ENCODE measurements at regions not wholly inside any gene's neighbourhood (a gene's known extent, or its start where the extent isn't known, plus 50 kb on each side); places are given as distances from the start of the nearest gene placed in this dataset.
"Not testable (repeated sequence)": the region's sequence is repeated elsewhere in the genome, so short reads cannot be mapped to it uniquely, and the experiment has no call there.

DNA sequence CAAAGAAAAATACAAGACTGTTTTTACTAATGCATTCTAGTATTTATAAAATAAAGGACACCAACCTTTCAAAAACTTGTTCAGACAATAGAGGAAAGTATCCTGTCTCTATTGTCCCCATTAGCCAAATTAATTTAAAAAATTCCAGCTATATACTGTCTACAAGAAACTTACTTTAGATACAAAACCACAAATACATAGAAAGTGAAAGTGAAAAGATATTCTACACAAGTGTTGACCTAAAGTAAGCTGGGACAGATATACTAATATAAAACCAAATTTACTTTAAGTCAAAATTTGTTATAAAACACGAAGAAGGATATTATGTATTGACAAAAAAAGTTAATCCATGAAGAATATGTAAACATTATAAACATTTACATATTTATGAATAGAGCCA, 893.3 kb upstream of the TMEFF2 start:
- TF ChIP-seq POLR2A (IDR thresholded peaks at IDR 0.05) = no peak
- TF ChIP-seq CTCF (IDR thresholded peaks at IDR 0.05 in 4 of 5, conservative IDR thresholded peaks at IDR 0.05 in 1 of 5) = no peak
- H3K9me3 ChIP-seq = no peaks in the 10 kb centered on the region
- in situ Hi-C loops (cut with MboI; ENCODE audit: low sequenced_read_pairs in 4 of 4) (no loop called here), intact Hi-C loops (cut with DNase I; ENCODE audit: low total_unique reads) (no loop called here)
- H3K4me1 ChIP-seq = no peaks in the 10 kb centered on the region
- DNase-seq (no peak), ATAC-seq (no peak)
- no peaks in the 10 kb centered on the region for H3K36me3 ChIP-seq
- no peak overlapping the region for H3K4me3 ChIP-seq
- H3K27me3 ChIP-seq = no peaks in the 10 kb centered on the region
- H3K27ac ChIP-seq = no peak overlapping the region

- H3K4me1 ChIP-seq = no peaks in the 10 kb centered on the region
- H3K27ac ChIP-seq = no peak overlapping the region
- no peak for TF ChIP-seq CTCF (IDR thresholded peaks at IDR 0.05 in 4 of 5, conservative IDR thresholded peaks at IDR 0.05 in 1 of 5)
- TF ChIP-seq POLR2A (IDR thresholded peaks at IDR 0.05) = no peak
- H3K27me3 ChIP-seq = no peaks in the 10 kb centered on the region
- in situ Hi-C loops (cut with MboI; ENCODE audit: low sequenced_read_pairs in 4 of 4) = no loop called here
- intact Hi-C loops (cut with DNase I; ENCODE audit: low total_unique reads) = no loop called here
- no peaks in the 10 kb centered on the region for H3K36me3 ChIP-seq
- DNase-seq = no peak
- H3K4me3 ChIP-seq = no peak overlapping the region
- ATAC-seq = no peak
- no peaks in the 10 kb centered on the region for H3K9me3 ChIP-seq
Measured at GRCh38 chr2:193076995-193077394, 882.3 kb upstream of the TMEFF2 start.

DNA sequence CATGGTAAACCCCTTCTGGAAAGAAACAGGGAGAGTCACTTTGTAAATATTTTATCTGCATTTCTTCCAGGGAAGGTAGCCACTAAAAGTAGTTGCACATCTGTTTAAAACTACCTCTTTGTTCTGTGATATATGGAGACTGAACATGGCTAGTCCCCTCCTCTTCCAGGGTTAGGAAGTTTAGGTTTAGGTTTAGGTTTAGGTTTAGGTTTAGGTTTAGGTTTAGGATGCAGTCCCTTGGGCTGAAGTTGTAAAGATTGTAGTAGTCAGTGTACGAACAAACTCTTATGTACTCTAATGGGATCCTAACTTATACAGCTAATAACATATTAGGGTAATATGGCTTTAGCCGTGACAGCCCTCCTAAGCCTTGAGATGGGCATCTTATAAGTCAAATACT, 880.2 kb upstream of the TMEFF2 start:
- H3K4me1 ChIP-seq = no peaks in the 10 kb centered on the region
- no peak for ATAC-seq
- intact Hi-C loops (cut with DNase I; ENCODE audit: low total_unique reads) (no loop called here), in situ Hi-C loops (cut with MboI; ENCODE audit: low sequenced_read_pairs in 4 of 4) (no loop called here)
- H3K4me3 ChIP-seq = no peak overlapping the region
- H3K9me3 ChIP-seq = no peaks in the 10 kb centered on the region
- no peak overlapping the region for H3K27ac ChIP-seq
- H3K27me3 ChIP-seq = no peaks in the 10 kb centered on the region
- no peak for DNase-seq
- TF ChIP-seq POLR2A (IDR thresholded peaks at IDR 0.05) (no peak), CTCF (IDR thresholded peaks at IDR 0.05 in 4 of 5, conservative IDR thresholded peaks at IDR 0.05 in 1 of 5) (no peak)
- no peaks in the 10 kb centered on the region for H3K36me3 ChIP-seq

GRCh38 chr2:193072647-193073046, 877.9 kb upstream of the TMEFF2 start:
- Histone ChIP-seq H3K36me3 (no peaks in the 10 kb centered on the region), H3K4me1 (no peaks in the 10 kb centered on the region), H3K27me3 (no peaks in the 10 kb centered on the region), H3K4me3 (no peak overlapping the region), H3K9me3 (no peaks in the 10 kb centered on the region), H3K27ac (no peak overlapping the region)
- ATAC-seq (no peak), DNase-seq (no peak)
- intact Hi-C loops (cut with DNase I; ENCODE audit: low total_unique reads) = no loop called here
- in situ Hi-C loops (cut with MboI; ENCODE audit: low sequenced_read_pairs in 4 of 4) = no loop called here
- TF ChIP-seq POLR2A (IDR thresholded peaks at IDR 0.05) (no peak), CTCF (IDR thresholded peaks at IDR 0.05 in 4 of 5, conservative IDR thresholded peaks at IDR 0.05 in 1 of 5) (no peak)

DNA sequence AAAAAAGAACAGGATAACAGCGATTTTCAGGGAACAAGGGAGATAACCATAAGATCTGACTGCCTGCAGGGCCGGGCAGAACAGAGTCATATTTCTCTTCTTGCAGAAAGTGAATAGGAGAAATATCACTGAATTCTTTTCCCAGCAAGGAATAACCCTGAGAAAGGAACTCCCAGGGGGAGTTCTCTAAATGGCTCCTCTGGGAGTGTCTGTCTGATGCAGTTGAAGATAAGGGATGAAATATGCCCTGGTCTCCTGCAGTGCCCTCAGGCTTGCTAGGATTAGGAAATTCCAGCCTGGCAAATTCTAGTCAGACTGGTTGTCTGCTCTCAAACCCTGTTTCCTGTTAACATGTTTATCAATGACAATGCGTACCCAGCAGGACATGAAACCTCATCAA, 830.8 kb upstream of the TMEFF2 start:
- H3K9me3 ChIP-seq; ATAC-seq; H3K36me3 ChIP-seq; DNase-seq; in situ Hi-C loops (cut with MboI; ENCODE audit: low sequenced_read_pairs in 4 of 4); H3K27me3 ChIP-seq; H3K4me1 ChIP-seq; H3K4me3 ChIP-seq; intact Hi-C loops (cut with DNase I; ENCODE audit: low total_unique reads); H3K27ac ChIP-seq: not testable (repeated sequence)
